ENCODE measurements at regions not wholly inside any gene's neighbourhood (a gene's known extent, or its start where the extent isn't known, plus 50 kb on each side); places are given as distances from the start of the nearest gene placed in this dataset.

GRCh38 chr2:139759000-139759505 is 978.9 kb upstream of the NXPH2 start:
- TF ChIP-seq CTCF (IDR thresholded peaks at IDR 0.05) (no peak), POLR2AphosphoS5 (IDR thresholded peaks at IDR 0.05) (no peak), POLR2A (IDR thresholded peaks at IDR 0.05) (no peak)
